HepG2 (cell line): ENCODE measurements at regions not wholly inside any gene's neighbourhood (a gene's known extent, or its start where the extent isn't known, plus 50 kb on each side); places are given as distances from the start of the nearest gene placed in this dataset.

ENCODE experiments used
- BCL3 ChIP-seq: sonication (generic); formaldehyde crosslinking; IDR thresholded peaks from 2 replicates; pipeline ENCODE4 v1.5.1; 2020; ENCODE audit warnings: mild to moderate bottlenecking, missing genetic modification reagents, moderate library complexity
- FOSL1 ChIP-seq: sonication (generic); formaldehyde crosslinking; IDR thresholded peaks from 2 replicates; pipeline ENCODE4 v1.9.0; 2021; ENCODE audit warnings: missing genetic modification reagents, borderline replicate concordance
- MAFK ChIP-seq, 2 experiments: IDR thresholded peaks in 1 of 2; conservative IDR thresholded peaks in 1 of 2; 2 replicates each; pipeline ENCODE4 v1.6.1; 2011; ENCODE audit warnings: improper control_type of control experiment in 2 of 2, low read length in 2 of 2
- MTF2 ChIP-seq: sonication (generic); formaldehyde crosslinking; IDR thresholded peaks from 2 replicates; pipeline ENCODE4 v1.5.0; 2020; ENCODE audit warnings: missing genetic modification reagents, borderline replicate concordance
- THAP8 ChIP-seq: sonication (generic); formaldehyde crosslinking; IDR thresholded peaks from 2 replicates; pipeline ENCODE4 v1.5.1; 2020; ENCODE audit warnings: missing genetic modification reagents, mild to moderate bottlenecking, borderline replicate concordance
- ZNF782 ChIP-seq: sonication (generic); formaldehyde crosslinking; IDR thresholded peaks from 2 replicates; pipeline ENCODE4 v1.4.0; 2020; ENCODE audit warnings: missing genetic modification reagents, mild to moderate bottlenecking, borderline replicate concordance

GRCh38 chr2:216319771-216320170, 52.5 kb downstream of the MARCHF4 start:
- TF ChIP-seq ZNF782: no peak
- TF ChIP-seq BCL3 (CRISPR knock-in tag): no peak
- no peak for TF ChIP-seq MTF2 (CRISPR knock-in tag)
- TF ChIP-seq THAP8 (CRISPR knock-in tag): no peak
- TF ChIP-seq FOSL1 (CRISPR knock-in tag): no peak
- no peak for TF ChIP-seq MAFK (conservative IDR thresholded peaks at IDR 0.05 in 1 of 2, IDR thresholded peaks at IDR 0.05 in 1 of 2; ENCODE audit: low read length in 2 of 2)
